GM18505 (cell line): ENCODE measurements at regions not wholly inside any gene's neighbourhood (a gene's known extent, or its start where the extent isn't known, plus 50 kb on each side); places are given as distances from the start of the nearest gene placed in this dataset.
"Not testable (repeated sequence)": the region's sequence is repeated elsewhere in the genome, so short reads cannot be mapped to it uniquely, and the experiment has no call there.

Source experiments
- ATAC-seq: cut with Tn5 transposase; IDR thresholded peaks from one replicate; pipeline ENCODE4 v1.9.1; 2021; ENCODE audit not compliant: unreplicated experiment
- POLR2A ChIP-seq: IDR thresholded peaks from 4 replicates; pipeline ENCODE4 v1.6.1; 2011; ENCODE audit warnings: borderline replicate concordance; ENCODE audit not compliant: insufficient read depth, insufficient read length; ENCODE audit errors: extremely low read depth

DNA sequence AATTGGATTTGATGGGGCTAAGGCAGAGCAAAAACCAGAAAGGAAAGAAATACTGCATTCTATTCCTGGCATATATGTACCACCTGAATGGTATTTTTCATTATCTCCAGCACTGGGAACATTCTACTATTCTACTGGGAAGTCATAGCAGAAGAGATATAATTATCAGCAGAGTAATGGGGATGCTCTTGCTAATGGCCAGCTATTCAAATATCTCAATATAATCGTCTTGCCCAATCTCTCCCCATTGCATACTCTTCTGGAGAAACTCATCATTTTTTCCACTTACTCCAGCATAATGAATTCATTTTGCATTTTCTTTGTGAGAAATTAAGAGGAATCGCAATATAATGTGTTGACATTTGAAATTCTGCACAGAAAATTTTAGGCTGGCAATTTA is 1794.7 kb upstream of the PIK3C3 start:
- no peak for ATAC-seq
- TF ChIP-seq POLR2A = no peak

DNA sequence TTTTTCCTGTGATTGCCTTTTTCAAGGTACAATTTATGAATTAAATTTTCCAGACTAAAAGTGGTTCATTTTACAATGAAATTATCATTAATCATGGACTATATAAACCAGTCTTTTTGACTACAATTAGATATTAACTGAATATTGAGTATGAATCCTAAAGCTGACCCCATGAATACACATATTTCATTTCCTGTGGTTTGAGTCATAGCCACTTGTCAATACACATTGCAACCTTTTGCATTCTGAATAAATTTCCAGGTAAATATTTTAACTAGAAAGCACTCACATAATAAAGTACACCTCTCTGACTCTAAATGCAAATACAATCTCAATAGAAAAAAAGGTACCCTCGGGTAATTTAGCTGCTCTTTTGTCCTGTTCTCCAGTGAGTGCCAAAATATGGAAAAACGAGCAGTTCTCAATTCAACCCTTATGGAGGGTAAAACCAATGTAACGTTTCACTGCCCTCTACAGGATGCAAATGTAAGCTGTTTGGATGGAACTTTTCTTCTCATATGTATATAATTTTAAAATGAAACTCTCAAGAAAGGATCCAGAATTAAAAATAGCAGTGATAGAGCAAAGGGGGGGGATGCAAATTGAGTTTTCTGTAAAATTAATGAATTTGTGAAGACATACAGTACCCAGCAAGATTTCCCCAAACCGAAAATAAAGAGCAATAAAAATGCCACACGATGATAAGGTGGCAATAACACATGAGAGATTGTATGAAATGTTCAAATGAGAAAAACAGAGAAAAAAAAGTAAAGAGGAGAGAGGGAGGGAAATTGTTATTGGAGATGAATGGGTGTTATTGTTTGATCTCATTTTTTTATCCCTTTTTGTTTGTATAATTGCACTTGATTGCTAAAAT is 1795.7 kb upstream of the PIK3C3 start:
- TF ChIP-seq POLR2A = no peak
- ATAC-seq = no peak

DNA sequence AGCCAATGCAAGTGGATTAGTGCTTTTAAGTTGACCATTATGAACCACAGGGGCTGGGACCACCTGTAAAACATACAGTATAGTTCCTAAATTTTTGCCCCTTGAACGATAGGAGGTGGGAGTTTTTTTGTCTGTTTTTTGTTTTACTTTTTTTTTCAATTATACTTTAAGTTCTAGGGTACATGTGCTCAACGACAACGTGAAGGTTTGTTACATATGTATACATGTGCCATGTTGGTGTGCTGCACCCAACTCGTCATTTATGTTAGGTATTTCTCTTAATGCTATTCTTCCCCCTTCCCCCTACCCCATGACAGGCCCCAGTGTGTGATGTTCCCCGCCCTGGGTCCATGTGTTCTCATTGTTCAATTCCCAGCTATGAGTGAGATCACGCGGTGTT is 1797.9 kb upstream of the PIK3C3 start:
- ATAC-seq = no peak
- TF ChIP-seq POLR2A = no peak

DNA sequence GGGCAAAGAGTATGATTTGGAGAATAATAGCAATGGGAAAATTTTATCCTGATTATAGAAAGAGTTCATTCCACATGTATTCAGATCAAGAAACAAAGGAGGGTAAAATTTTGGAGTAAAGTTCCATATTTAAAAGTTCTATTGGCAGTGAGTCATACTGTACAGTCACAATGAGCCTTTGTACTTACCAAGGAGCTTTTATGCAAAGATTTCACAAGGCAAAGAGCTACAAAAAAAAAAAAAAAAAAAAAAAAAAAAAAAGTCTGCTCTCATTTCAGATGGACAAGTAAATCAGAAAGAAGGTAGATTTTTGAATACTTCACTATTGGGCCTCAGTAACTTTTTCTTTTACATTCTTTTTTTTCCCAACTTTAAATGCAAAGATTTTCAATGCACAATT is 1802.2 kb upstream of the PIK3C3 start:
- ATAC-seq = no peak
- TF ChIP-seq POLR2A = no peak

DNA sequence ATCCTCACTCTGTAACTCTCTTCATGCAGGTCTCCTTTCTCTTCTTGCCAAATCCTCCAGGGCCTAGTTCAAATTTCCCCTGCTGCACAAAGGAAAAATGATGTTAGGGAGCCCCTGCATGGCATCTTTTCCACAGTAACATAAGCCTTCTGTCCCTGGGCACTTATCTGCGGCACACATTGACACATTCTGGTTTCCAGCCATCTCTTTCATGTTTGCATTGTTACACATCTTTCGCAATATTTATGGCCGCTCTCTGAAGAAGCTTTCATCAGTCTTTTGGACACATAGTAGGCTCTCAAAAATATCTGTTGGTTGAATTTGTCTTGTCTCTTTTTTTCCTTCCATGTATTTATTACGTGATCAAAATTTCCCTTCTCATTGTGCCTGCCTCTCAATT is 1806.1 kb upstream of the PIK3C3 start:
- no peak for ATAC-seq
- TF ChIP-seq POLR2A = no peak

DNA sequence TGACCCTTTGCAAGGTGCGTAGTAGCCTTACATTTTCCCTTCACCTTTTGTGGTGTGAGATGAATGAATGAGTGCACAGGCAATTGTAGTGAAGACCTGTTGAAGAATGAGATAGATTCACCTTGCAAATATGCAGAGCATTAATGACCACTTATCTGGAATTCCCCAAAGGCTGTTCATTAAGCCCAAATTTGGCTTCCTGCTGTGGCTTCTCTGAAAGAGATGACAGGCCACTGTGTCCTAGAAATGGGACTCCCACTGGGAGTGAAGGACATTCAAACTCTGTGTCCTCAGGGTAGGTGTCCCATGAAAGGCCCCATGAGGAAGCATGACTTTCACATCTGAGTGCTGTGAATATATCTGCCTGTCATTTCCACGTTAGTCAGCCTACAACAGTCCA is 1821.8 kb upstream of the PIK3C3 start:
- TF ChIP-seq POLR2A = no peak
- ATAC-seq = no peak

DNA sequence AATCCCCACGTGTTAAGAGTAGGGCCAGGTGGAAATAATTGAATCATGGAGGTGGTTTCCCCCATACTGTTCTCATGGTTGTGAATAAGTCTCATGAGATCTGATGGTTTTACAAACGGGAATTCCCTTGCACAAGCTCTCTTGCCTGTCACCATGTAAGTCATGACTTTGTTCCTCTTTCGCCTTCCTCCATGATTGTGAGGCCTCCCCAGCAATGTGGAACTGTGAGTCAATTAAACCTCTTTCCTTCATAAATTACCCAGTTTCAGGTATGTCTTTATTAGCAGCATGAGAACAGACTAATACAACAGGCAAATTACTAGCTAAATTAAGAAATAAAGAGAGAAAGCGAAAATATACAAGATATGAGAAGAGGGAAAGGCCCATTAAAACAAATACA is 1822.6 kb upstream of the PIK3C3 start:
- not testable (repeated sequence) for ATAC-seq

DNA sequence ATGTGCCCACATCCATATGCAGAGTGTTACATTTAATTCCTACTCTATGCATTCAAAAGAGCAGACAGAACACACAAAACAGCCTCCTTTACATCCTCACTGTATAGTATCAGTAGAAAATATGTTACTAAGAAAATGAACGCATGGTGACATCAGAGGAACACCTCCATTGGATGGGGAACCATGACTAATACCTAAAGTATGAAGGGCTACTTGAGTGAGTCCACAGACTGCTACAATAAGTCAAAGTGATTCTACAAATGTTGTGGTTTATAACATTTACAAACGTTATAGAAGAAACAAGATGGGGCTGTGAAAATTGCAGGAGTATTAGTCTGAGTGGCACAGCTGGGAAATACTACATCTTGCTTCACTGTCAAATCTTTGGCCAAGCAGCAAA is 1830.9 kb upstream of the PIK3C3 start:
- no peak for ATAC-seq
- TF ChIP-seq POLR2A = no peak

DNA sequence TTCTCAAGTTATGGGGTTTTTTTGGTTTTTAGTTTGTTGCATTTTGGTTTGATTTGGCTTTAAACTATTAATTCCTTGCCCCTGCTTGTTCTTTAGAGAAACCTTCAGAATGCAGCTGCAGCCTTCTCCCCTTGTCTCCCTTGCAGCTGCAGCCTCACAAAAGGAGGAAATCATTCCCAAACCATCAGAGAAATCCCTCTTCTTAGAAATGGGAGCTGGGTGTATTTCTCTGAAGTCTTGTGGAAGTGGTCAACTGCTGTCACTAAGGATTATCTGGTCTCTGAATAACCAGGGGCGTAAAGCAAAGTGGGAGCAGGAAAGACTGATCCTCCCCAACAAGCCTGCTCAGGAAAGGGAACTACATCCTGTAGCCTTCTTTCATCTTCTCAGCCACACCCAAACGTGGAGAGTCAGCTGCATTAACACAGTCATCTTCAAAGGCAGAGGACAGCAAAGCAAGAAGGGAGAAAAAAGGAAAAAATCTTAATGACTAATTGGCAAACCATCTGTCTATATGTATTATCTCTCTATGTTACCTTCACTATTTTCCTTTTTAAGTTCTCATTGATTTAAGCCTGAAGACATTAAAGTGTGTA is 1834.1 kb upstream of the PIK3C3 start:
- no peak for TF ChIP-seq POLR2A
- no peak for ATAC-seq

DNA sequence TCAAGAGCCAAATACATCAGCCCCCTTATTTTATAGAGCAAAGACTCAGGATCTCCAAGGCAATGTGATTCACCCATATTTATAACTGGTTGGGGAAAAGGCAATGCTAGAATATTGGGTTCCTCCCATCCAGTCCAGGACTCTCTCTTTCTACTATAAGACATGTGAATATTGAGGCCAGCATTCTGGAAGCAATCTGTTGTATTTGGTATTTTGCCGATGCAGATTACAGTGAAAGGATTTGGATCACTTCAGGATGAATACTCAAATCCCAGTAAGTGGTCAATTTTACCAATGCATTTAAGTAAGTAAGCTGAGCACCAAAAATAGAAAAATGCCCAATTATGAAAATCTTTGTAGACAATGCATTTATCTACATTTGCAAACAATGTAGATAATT is 1834.7 kb upstream of the PIK3C3 start:
- TF ChIP-seq POLR2A = no peak

DNA sequence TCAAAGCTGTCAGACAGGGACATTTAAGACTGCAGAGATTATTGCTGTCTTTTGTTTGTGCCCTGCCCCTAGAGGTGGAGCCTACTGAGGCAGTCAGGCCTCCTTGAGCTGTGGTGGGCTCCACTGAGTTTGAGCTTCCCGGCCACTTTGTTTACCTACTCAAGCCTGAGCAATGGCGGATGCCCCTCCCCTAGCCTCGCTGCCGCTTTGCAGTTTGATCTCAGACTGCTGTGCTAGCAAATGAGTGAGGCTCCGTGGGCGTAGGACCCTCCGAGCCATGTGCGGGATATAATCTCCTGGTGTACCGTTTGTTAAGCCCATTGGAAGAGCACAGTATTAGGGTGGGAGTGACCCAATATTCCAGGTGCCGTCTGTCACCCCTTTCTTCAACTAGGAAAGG is 1835.5 kb upstream of the PIK3C3 start:
- ATAC-seq = not testable (repeated sequence)

More for the DNA sequence above, 1834.7 kb upstream of the PIK3C3 start:
- ATAC-seq = no peak

DNA sequence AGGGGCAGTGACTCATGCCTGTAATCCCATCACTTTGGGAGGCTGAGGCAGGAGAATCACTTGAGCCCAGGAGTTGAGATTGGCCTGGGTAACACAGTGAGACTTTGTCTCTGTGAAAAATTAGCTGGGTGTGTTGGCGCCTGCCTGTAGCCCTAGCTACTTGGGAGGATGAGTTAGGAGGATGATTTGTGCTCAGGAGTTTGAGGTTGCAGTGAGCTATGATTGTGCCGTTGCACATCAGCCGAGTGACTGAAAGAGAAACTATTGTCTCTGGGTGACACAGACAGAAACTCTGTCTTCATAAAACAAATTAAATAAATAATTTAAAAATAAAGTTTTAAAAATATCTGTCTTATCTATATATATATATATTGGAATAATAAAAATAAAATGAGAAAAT is 1844.6 kb upstream of the PIK3C3 start:
- TF ChIP-seq POLR2A = no peak
- ATAC-seq = no peak

DNA sequence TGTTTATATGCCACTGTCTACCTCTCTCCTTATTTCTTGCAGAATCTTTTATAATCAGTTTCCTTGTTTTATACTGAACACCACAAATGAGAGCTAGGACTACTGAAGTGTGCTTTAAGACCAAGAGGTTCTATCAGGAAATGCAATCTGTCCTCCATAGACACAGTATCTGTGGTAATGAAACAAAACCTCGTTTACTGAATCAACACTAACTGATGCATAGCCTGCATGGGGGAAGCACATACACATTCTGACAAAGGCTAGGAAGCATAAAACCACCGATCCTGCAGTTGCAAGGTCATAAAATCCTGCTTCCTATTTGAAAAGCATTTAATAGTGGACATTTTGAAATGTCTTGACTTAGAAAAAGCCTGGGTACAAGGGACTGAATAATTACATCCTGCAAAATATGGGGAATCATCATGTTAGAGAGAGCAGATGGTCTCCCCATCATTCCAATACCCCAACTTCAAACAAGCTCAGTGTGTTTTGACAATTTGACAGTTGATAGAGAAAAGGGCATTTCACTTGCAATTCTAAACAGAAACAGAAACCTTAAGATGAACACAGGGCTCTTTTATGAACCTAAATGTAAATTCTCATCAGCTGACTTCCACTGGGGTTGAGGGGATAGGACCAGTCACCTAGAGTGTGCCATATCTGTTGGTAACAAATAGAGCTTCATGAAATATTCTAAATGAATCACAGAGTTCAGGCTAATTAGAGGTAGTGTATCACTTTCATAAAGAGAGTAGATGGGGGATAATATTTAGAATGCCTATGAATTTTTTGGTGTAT is 1845.6 kb upstream of the PIK3C3 start:
- no peak for ATAC-seq
- TF ChIP-seq POLR2A = no peak

DNA sequence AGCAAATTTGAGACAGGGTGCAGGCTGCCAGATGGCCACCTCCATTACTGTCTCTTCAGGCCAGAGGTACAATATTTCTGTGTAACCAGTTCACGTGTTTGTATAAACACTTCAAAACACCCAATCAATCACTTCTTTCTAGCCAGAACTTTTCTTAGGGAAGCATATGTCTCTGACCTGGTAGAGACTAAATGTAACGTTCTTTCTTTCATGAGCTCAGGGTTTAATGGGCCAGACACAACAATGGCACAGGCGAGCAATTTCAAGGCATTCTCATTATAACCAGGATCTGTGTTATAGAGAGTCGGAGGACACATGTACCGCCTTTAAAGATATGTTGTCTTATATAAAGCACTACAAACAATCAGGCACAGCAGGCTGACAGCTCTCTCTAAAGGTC is 1846.4 kb upstream of the PIK3C3 start:
- no peak for ATAC-seq
- no peak for TF ChIP-seq POLR2A
